ENCODE measurements at regions not wholly inside any gene's neighbourhood (a gene's known extent, or its start where the extent isn't known, plus 50 kb on each side); places are given as distances from the start of the nearest gene placed in this dataset.

GRCh38 chr3:95654570-95655362 lies 1159.6 kb upstream of the EPHA6 start:
- intact Hi-C loops (cut with micrococcal nuclease; ENCODE audit: unreplicated experiment), result no loop called here
- BruUV-seq (replicated peaks), result no TSS peak
- no peak overlapping the region for H3K4me3 ChIP-seq (ENCODE audit: low read depth, low read length)

GRCh38 chr3:95655363-95655986 lies 1158.9 kb upstream of the EPHA6 start:
- Mint-ChIP-seq H3K4me3 (ENCODE audit: unreplicated experiment) (no peak overlapping the region), H3K9me3 (ENCODE audit: unreplicated experiment) (peaks cover 6% of the 10 kb centered on the region), H3K27ac (ENCODE audit: unreplicated experiment) (no peak overlapping the region), H3K4me1 (ENCODE audit: low read depth, unreplicated experiment) (no peaks in the 10 kb centered on the region), H3K27me3 (ENCODE audit: insufficient read depth, unreplicated experiment) (no peaks in the 10 kb centered on the region), H3K36me3 (ENCODE audit: insufficient read depth, unreplicated experiment) (no peaks in the 10 kb centered on the region)
- no peaks in the 10 kb centered on the region for H3K36me3 ChIP-seq (ENCODE audit: control insufficient read depth, insufficient read depth, low read length)
- H3K9me3 ChIP-seq, result no peaks in the 10 kb centered on the region
- no peak for DNase-seq
- intact Hi-C loops (cut with micrococcal nuclease; ENCODE audit: unreplicated experiment), result no loop called here
- no peaks in the 10 kb centered on the region for H3K4me1 ChIP-seq
- TF ChIP-seq CTCF (IDR thresholded peaks at IDR 0.05; ENCODE audit: insufficient read depth in 1 of 2, low read depth in 1 of 2, low read length in 1 of 2, severe bottlenecking in 1 of 2, unreplicated experiment in 1 of 2), result no peak
- ChIA-PET POLR2A (no interaction called here), CTCF (no interaction called here)
- BruUV-seq (replicated peaks), result no TSS peak
- no peaks in the 10 kb centered on the region for H3K27me3 ChIP-seq (replicated peaks; ENCODE audit: control insufficient read depth, insufficient read depth, low read length)
- H3K4me3 ChIP-seq (ENCODE audit: low read depth, low read length), result no peak overlapping the region

More at GRCh38 chr3:95654570-95655362, 1159.6 kb upstream of the EPHA6 start:
- no peak overlapping the region for H3K27ac Mint-ChIP-seq (ENCODE audit: unreplicated experiment)
- POLR2A ChIA-PET, result no interaction called here
- H3K9me3 Mint-ChIP-seq (ENCODE audit: unreplicated experiment), result no peaks in the 10 kb centered on the region
- no peaks in the 10 kb centered on the region for H3K36me3 Mint-ChIP-seq (ENCODE audit: insufficient read depth, unreplicated experiment)
- Histone ChIP-seq H3K4me1 (no peaks in the 10 kb centered on the region), H3K9me3 (no peaks in the 10 kb centered on the region), H3K36me3 (ENCODE audit: control insufficient read depth, insufficient read depth, low read length) (no peaks in the 10 kb centered on the region), H3K27me3 (replicated peaks; ENCODE audit: control insufficient read depth, insufficient read depth, low read length) (no peaks in the 10 kb centered on the region)
- DNase-seq, result no peak
- TF ChIP-seq CTCF (IDR thresholded peaks at IDR 0.05; ENCODE audit: insufficient read depth in 1 of 2, low read depth in 1 of 2, low read length in 1 of 2, severe bottlenecking in 1 of 2, unreplicated experiment in 1 of 2), result no peak
- H3K27me3 Mint-ChIP-seq (ENCODE audit: insufficient read depth, unreplicated experiment), result no peaks in the 10 kb centered on the region
- CTCF ChIA-PET, result no interaction called here
- H3K4me3 Mint-ChIP-seq (ENCODE audit: unreplicated experiment), result no peak overlapping the region
- H3K4me1 Mint-ChIP-seq (ENCODE audit: low read depth, unreplicated experiment), result no peaks in the 10 kb centered on the region

- no peaks in the 10 kb centered on the region for H3K36me3 ChIP-seq (ENCODE audit: control insufficient read depth, insufficient read depth, low read length)
- no peaks in the 10 kb centered on the region for H3K27me3 ChIP-seq (replicated peaks; ENCODE audit: control insufficient read depth, insufficient read depth, low read length)
- no peaks in the 10 kb centered on the region for H3K9me3 Mint-ChIP-seq (ENCODE audit: unreplicated experiment)
- CTCF ChIA-PET, result no interaction called here
- no TSS peak for BruUV-seq (replicated peaks)
- no peaks in the 10 kb centered on the region for H3K9me3 ChIP-seq
- H3K4me1 ChIP-seq, result no peaks in the 10 kb centered on the region
- TF ChIP-seq CTCF (IDR thresholded peaks at IDR 0.05; ENCODE audit: insufficient read depth in 1 of 2, low read depth in 1 of 2, low read length in 1 of 2, severe bottlenecking in 1 of 2, unreplicated experiment in 1 of 2), result no peak
- no peak overlapping the region for H3K4me3 ChIP-seq (ENCODE audit: low read depth, low read length)
- no peak overlapping the region for H3K4me3 Mint-ChIP-seq (ENCODE audit: unreplicated experiment)
- no peaks in the 10 kb centered on the region for H3K36me3 Mint-ChIP-seq (ENCODE audit: insufficient read depth, unreplicated experiment)
- intact Hi-C loops (cut with micrococcal nuclease; ENCODE audit: unreplicated experiment), result no loop called here
- POLR2A ChIA-PET, result no interaction called here
- H3K27me3 Mint-ChIP-seq (ENCODE audit: insufficient read depth, unreplicated experiment), result no peaks in the 10 kb centered on the region
- no peaks in the 10 kb centered on the region for H3K4me1 Mint-ChIP-seq (ENCODE audit: low read depth, unreplicated experiment)
- no peak for DNase-seq
- no peak overlapping the region for H3K27ac Mint-ChIP-seq (ENCODE audit: unreplicated experiment)
Observed at GRCh38 chr3:95670765-95671164, 1143.6 kb upstream of the EPHA6 start.

Measured in Caco-2 (cell line).